DOHH2 (cell line): ENCODE measurements at regions not wholly inside any gene's neighbourhood (a gene's known extent, or its start where the extent isn't known, plus 50 kb on each side); places are given as distances from the start of the nearest gene placed in this dataset.
"Not testable (repeated sequence)": the region's sequence is repeated elsewhere in the genome, so short reads cannot be mapped to it uniquely, and the experiment has no call there.

Source experiments
- H3F3A ChIP-seq: fragments of 200-600 bp; sonication (generic), shearing (Covaris generic); 2 replicates; pipeline ENCODE4 v1.6.0; 2016; ENCODE audit warnings: antibody characterized with exemption, mild to moderate bottlenecking; ENCODE audit not compliant: control insufficient read depth, insufficient read depth
- H3K27ac ChIP-seq: fragments of 200-600 bp; sonication (generic); 2 replicates; pipeline ENCODE4 v1.5.1; 2014; ENCODE audit warnings: low read depth, mild to moderate bottlenecking, low read length, moderate library complexity
- H3K27me3 ChIP-seq: fragments of 200-600 bp; sonication (generic); 2 replicates; pipeline ENCODE4 v1.6.1; 2014; ENCODE audit warnings: mild to moderate bottlenecking, low read length, mixed read lengths; ENCODE audit not compliant: control insufficient read depth
- H3K36me3 ChIP-seq: fragments of 200-600 bp; sonication (generic); 2 replicates; pipeline ENCODE4 v1.6.1; 2014; ENCODE audit warnings: mild to moderate bottlenecking, low read length, moderate library complexity, mixed read lengths; ENCODE audit not compliant: control insufficient read depth
- H3K4me1 ChIP-seq: fragments of 200-600 bp; sonication (generic); 2 replicates; pipeline ENCODE4 v1.6.1; 2014; ENCODE audit warnings: mild to moderate bottlenecking, low read length, mixed read lengths; ENCODE audit not compliant: control insufficient read depth
- H3K4me2 ChIP-seq: fragments of 200-600 bp; sonication (generic); 2 replicates; pipeline ENCODE4 v1.6.0; 2014; ENCODE audit warnings: mild to moderate bottlenecking, low read length, moderate library complexity
- H3K4me3 ChIP-seq: fragments of 200-600 bp; sonication (generic); 2 replicates; pipeline ENCODE4 v1.5.1; 2014; ENCODE audit warnings: mild to moderate bottlenecking, low read length, mixed read lengths
- H3K79me2 ChIP-seq: fragments of 200-600 bp; sonication (generic); 2 replicates; pipeline ENCODE4 v1.6.1; 2014; ENCODE audit warnings: mild to moderate bottlenecking, low read length, mixed read lengths; ENCODE audit not compliant: control insufficient read depth
- H3K9me2 ChIP-seq: fragments of 200-600 bp; sonication (generic); replicated peaks from 2 replicates; pipeline ENCODE4 v1.6.1; 2014; ENCODE audit warnings: mild to moderate bottlenecking, low read length, mixed read lengths; ENCODE audit not compliant: control insufficient read depth
- H3K9me3 ChIP-seq: fragments of 200-600 bp; sonication (generic); 2 replicates; pipeline ENCODE4 v1.6.1; 2014; ENCODE audit warnings: antibody characterized with exemption, low read length, mixed read lengths; ENCODE audit not compliant: control insufficient read depth, insufficient read depth
- H4K20me1 ChIP-seq: fragments of 200-600 bp; sonication (generic); 2 replicates; pipeline ENCODE4 v1.6.0; 2014; ENCODE audit warnings: low read depth, mild to moderate bottlenecking, antibody characterized with exemption, low read length, moderate library complexity; ENCODE audit not compliant: control insufficient read depth, insufficient read depth
- EZH2phosphoT487 ChIP-seq: fragments of 200-600 bp; sonication (generic); IDR thresholded peaks from 2 replicates; pipeline ENCODE4 v1.6.1; 2017; ENCODE audit warnings: borderline replicate concordance, mild to moderate bottlenecking, antibody characterized with exemption, low read length, moderate library complexity, mixed read lengths
- TF ChIP-seq, protein P1 (sequence below): fragments of 200-600 bp; sonication (generic); IDR thresholded peaks from one replicate; pipeline ENCODE4 v1.5.1; 2014; ENCODE audit warnings: antibody characterized with exemption, mild to moderate bottlenecking, low read depth, low read length; ENCODE audit not compliant: poor library complexity, severe bottlenecking

GRCh38 chr16:88331989-88332920 is 50.5 kb upstream of the ZNF469 start:
- Histone ChIP-seq H3F3A (no peaks in the 10 kb centered on the region), H3K4me3 (no peak overlapping the region), H3K79me2 (no peaks in the 10 kb centered on the region), H3K27ac (no peak overlapping the region), H3K36me3 (no peaks in the 10 kb centered on the region), H3K4me2 (no peak overlapping the region), H3K9me2 (no peaks in the 10 kb centered on the region), H4K20me1 (no peaks in the 10 kb centered on the region), H3K4me1 (no peaks in the 10 kb centered on the region), H3K9me3 (peaks cover 28% of the 10 kb centered on the region; the same call in 1 of the 2 replicates), H3K27me3 (no peaks in the 10 kb centered on the region)
- TF ChIP-seq EZH2phosphoT487, result no peak
- TF ChIP-seq, protein P1, sequence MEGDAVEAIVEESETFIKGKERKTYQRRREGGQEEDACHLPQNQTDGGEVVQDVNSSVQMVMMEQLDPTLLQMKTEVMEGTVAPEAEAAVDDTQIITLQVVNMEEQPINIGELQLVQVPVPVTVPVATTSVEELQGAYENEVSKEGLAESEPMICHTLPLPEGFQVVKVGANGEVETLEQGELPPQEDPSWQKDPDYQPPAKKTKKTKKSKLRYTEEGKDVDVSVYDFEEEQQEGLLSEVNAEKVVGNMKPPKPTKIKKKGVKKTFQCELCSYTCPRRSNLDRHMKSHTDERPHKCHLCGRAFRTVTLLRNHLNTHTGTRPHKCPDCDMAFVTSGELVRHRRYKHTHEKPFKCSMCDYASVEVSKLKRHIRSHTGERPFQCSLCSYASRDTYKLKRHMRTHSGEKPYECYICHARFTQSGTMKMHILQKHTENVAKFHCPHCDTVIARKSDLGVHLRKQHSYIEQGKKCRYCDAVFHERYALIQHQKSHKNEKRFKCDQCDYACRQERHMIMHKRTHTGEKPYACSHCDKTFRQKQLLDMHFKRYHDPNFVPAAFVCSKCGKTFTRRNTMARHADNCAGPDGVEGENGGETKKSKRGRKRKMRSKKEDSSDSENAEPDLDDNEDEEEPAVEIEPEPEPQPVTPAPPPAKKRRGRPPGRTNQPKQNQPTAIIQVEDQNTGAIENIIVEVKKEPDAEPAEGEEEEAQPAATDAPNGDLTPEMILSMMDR, result no peak

- not testable (repeated sequence) for H3K4me2 ChIP-seq, H3K4me3 ChIP-seq, H3K27me3 ChIP-seq, H3F3A ChIP-seq, H4K20me1 ChIP-seq, H3K9me2 ChIP-seq, H3K79me2 ChIP-seq, H3K27ac ChIP-seq, H3K36me3 ChIP-seq, H3K4me1 ChIP-seq
- peaks cover 28% of the 10 kb centered on the region; the same call in 1 of the 2 replicates for H3K9me3 ChIP-seq
These were observed 49.6 kb upstream of the ZNF469 start for GRCh38 chr16:88332921-88333825.
